Upper lobe of right lung (tissue), 1 donor: ENCODE measurements at regions not wholly inside any gene's neighbourhood (a gene's known extent, or its start where the extent isn't known, plus 50 kb on each side); places are given as distances from the start of the nearest gene placed in this dataset.

Experiments
- ATAC-seq: fragments of 200-7000 bp; cut with Tn5 transposase; one replicate; pipeline ENCODE4 v1.9.1; 2020; ENCODE audit warnings: mild to moderate bottlenecking, moderate library complexity
- DNase-seq: peaks from one replicate; pipeline ENCODE4 v3.0.0-alpha.2; 2020
- H3K27ac ChIP-seq: fragments of 200-600 bp; one replicate; pipeline ENCODE4 v1.8.0; 2022
- H3K27me3 ChIP-seq: fragments of 200-600 bp; one replicate; pipeline ENCODE4 v1.8.0; 2022; ENCODE audit warnings: mild to moderate bottlenecking
- H3K36me3 ChIP-seq: fragments of 200-600 bp; one replicate; pipeline ENCODE4 v1.8.0; 2022
- H3K4me1 ChIP-seq: fragments of 200-600 bp; one replicate; pipeline ENCODE4 v1.8.0; 2022
- H3K4me3 ChIP-seq: fragments of 200-600 bp; one replicate; pipeline ENCODE4 v1.8.0; 2022; ENCODE audit warnings: mild to moderate bottlenecking
- H3K9me3 ChIP-seq: fragments of 200-600 bp; one replicate; pipeline ENCODE4 v1.8.0; 2022
- CTCF ChIP-seq: fragments of 200-600 bp; IDR thresholded peaks from one replicate; pipeline ENCODE4 v1.8.0; 2022; ENCODE audit warnings: antibody characterized with exemption
- intact Hi-C: fragments of 100-400 bp; cut with DNase I; formaldehyde crosslinking; loops from one replicate; pipeline ENCODE4 v1.11.0; 2022
- donor health status: DM: no; HTN: yes; CAD: no; lungs with severe emphysema.

DNA sequence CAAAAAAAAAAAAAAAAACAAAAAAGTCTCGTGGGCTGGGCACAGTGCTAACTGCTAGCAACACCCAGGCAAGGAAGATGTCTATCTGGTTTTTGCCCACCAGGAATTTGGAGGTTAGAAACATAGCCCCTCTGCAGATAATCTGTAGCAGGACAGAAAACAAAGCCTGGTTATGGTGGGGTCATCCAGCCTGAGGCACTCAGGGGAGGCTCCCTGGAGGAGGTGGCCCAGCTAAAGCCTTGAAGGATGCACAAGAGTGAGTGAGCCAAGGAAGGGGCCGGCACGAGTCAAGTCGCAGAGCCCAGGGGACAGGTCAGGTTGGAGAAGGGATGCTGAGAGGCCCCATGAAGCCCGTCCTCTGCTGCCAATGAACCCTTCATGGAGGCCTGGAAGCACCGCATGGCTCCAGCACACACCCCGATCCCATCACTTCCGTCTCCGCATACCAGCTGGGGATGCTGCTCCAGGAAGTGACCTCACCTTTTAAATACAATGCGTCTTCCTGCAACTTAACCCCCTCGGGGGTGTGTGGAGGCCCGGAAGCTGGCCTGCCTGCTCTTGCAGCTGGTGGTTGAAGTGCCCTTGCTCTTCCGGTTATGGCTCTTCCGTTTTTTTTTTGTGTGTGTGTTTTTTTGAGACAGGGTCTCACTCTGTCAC, 86.5 kb downstream of the ENGASE start:
- Histone ChIP-seq H3K36me3 (no peaks in the 10 kb centered on the region), H3K9me3 (no peaks in the 10 kb centered on the region), H3K4me3 (no peak overlapping the region), H3K27me3 (peaks cover 36% of the 10 kb centered on the region), H3K27ac (no peak overlapping the region), H3K4me1 (no peaks in the 10 kb centered on the region)
- intact Hi-C loops, result no loop called here
- no peak for TF ChIP-seq CTCF
- DNase-seq (no peak), ATAC-seq (no peak)

GRCh38 chr17:79159926-79160325, 85.3 kb downstream of the ENGASE start:
- Histone ChIP-seq H3K27me3 (peaks cover 24% of the 10 kb centered on the region), H3K9me3 (no peaks in the 10 kb centered on the region), H3K27ac (no peak overlapping the region), H3K36me3 (no peaks in the 10 kb centered on the region), H3K4me1 (no peaks in the 10 kb centered on the region), H3K4me3 (no peak overlapping the region)
- intact Hi-C loops, result no loop called here
- ATAC-seq (no peak), DNase-seq (no peak)
- TF ChIP-seq CTCF, result no peak

DNA sequence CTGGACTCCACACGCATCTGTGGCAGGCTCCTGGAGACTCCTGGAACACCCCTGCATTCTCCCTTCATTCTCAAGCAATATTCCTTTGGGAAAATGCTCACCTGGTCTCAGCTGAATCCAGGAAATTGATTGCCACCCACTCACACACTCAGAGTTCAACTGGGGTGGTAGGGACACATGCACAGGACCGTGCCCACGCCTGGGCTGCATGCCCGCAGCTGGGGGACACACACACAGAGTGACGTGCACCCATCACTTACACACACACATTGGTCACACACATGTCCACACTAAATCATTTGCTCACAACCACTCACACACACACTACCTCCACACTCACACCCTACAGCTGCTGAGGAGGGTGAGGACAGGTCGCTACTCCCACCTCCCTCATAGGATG, 84.8 kb downstream of the ENGASE start:
- H3K4me3 ChIP-seq, result no peak overlapping the region
- no peak for TF ChIP-seq CTCF
- intact Hi-C loops, result no loop called here
- DNase-seq (no peak), ATAC-seq (no peak)
- H3K36me3 ChIP-seq, result no peaks in the 10 kb centered on the region
- H3K27me3 ChIP-seq, result peaks cover 21% of the 10 kb centered on the region
- H3K27ac ChIP-seq, result no peak overlapping the region
- H3K9me3 ChIP-seq, result no peaks in the 10 kb centered on the region
- H3K4me1 ChIP-seq, result no peaks in the 10 kb centered on the region

DNA sequence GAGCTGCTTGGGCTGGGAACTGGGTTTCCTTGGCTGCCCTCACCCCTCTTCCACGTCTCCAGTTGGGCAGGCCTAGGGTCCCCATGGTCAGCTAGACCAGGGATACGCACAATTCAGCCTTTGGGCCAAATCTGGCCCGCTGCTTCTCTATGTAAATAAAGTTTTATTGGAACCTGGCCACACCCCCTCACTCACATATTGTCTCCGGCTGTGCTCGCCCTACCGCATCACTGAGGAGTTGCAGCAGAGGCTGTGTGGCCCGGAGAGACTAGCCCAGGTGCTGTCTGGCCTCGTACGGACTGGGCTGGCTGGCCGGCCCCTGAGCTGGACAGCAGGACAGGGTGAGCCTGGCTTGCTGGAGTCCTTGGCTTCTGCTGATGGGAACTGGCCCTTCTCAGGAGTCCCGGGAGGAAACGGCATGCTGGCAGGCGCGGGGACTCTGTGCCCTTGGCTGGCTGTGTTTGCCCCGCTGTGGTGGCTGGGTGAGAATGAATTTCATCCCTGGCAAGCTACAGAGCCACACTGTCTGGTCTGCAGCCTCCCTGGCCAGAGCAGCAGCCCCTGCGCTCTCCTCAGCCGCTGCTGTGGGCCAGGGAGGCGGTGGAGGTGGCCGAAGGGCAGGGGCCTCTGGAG, 82.0 kb downstream of the ENGASE start:
- peaks cover 11% of the 10 kb centered on the region for H3K27me3 ChIP-seq
- ATAC-seq (no peak), DNase-seq (no peak)
- no peaks in the 10 kb centered on the region for H3K9me3 ChIP-seq
- H3K27ac ChIP-seq, result no peak overlapping the region
- H3K36me3 ChIP-seq, result no peaks in the 10 kb centered on the region
- TF ChIP-seq CTCF, result no peak
- H3K4me3 ChIP-seq, result no peak overlapping the region
- no peaks in the 10 kb centered on the region for H3K4me1 ChIP-seq
- intact Hi-C loops, result no loop called here

DNA sequence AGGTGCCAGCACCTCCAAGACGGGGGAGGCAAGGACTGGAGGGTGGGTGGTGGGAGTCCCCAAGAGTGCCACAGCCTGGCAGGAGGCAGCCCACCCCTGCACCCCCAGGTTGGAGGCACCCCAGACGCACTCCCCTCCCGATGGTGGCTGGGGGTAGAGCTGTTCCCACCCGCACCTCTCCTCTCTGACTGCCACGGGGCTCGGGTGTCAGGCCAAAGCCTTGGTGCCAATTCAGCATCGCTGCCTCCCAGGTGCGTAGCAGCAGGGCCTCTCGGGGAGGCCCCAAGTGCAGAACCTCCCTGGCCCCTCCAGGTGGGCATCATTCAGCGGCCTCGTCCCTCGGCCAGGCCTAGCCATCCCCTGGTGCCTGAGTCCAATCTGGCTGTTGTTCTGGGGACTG, 81.1 kb downstream of the ENGASE start:
- Histone ChIP-seq H3K4me1 (no peaks in the 10 kb centered on the region), H3K9me3 (no peaks in the 10 kb centered on the region), H3K36me3 (no peaks in the 10 kb centered on the region), H3K4me3 (no peak overlapping the region), H3K27me3 (peaks cover 11% of the 10 kb centered on the region), H3K27ac (no peak overlapping the region)
- DNase-seq (no peak), ATAC-seq (no peak)
- TF ChIP-seq CTCF, result no peak
- intact Hi-C loops, result no loop called here
